ENCODE measurements at regions not wholly inside any gene's neighbourhood (a gene's known extent, or its start where the extent isn't known, plus 50 kb on each side); places are given as distances from the start of the nearest gene placed in this dataset.

DNA sequence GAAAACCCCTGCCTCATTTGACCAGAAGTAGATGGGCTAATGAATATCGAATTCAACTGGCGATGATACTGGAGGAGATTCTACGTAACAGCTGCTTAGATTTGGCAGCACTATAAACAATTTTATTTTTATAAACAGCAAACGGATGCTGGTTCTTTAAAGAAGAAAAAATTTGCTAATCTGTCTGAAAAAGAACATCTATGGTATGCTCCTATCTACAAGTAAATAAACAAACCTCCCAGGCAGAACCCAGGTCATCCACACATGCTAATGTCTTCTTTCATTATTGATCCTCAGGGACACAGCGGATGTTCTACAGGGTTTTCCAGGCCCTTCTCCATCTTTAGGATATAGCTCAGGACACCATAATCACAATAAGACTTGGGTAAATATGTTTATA is 291.3 kb downstream of the ALDH8A1 start:
- TF ChIP-seq POLR2A (IDR thresholded peaks at IDR 0.05): no peak
- TF ChIP-seq, protein P1, sequence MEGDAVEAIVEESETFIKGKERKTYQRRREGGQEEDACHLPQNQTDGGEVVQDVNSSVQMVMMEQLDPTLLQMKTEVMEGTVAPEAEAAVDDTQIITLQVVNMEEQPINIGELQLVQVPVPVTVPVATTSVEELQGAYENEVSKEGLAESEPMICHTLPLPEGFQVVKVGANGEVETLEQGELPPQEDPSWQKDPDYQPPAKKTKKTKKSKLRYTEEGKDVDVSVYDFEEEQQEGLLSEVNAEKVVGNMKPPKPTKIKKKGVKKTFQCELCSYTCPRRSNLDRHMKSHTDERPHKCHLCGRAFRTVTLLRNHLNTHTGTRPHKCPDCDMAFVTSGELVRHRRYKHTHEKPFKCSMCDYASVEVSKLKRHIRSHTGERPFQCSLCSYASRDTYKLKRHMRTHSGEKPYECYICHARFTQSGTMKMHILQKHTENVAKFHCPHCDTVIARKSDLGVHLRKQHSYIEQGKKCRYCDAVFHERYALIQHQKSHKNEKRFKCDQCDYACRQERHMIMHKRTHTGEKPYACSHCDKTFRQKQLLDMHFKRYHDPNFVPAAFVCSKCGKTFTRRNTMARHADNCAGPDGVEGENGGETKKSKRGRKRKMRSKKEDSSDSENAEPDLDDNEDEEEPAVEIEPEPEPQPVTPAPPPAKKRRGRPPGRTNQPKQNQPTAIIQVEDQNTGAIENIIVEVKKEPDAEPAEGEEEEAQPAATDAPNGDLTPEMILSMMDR (IDR thresholded peaks at IDR 0.05): no peak

Data from prostate gland (tissue), 2 donors.